Cardiac fibroblast (primary cell): ENCODE measurements at regions not wholly inside any gene's neighbourhood (a gene's known extent, or its start where the extent isn't known, plus 50 kb on each side); places are given as distances from the start of the nearest gene placed in this dataset.

Experiments
- DNase-seq, 2 donors: peaks; one replicate each; pipeline versions ENCODE4 v3.0.0 to v3.0.0-alpha.2; 2010; ENCODE audit warnings: low read depth in 2 of 2
- H3K4me3 ChIP-seq, 2 donors: replicated peaks in 1 of 2; 1 replicate in 1 of 2; 2 replicates in 1 of 2; pipeline ENCODE4 v1.5.1; 2011; ENCODE audit warnings: low read depth in 2 of 2, low read length in 2 of 2, mild to moderate bottlenecking in 2 of 2, moderate library complexity in 1 of 2
- CTCF ChIP-seq: IDR thresholded peaks from one replicate; pipeline ENCODE4 v1.5.1; 2011; ENCODE audit warnings: low read depth, mild to moderate bottlenecking, low read length, inconsistent platforms

GRCh38 chr7:130844811-130845580 lies 111.0 kb upstream of the KLF14 start:
- peak; percentile 33 to 88 for DNase-seq
- peak overlapping the region in 1 of 2 donors; percentile 6 for H3K4me3 ChIP-seq
- TF ChIP-seq CTCF = no peak

- peak overlapping the region in 1 of 2 donors; percentile 6 for H3K4me3 ChIP-seq
- peak; percentile 65 to 94 for DNase-seq
These were observed 111.6 kb upstream of the KLF14 start for GRCh38 chr7:130845581-130846085.

GRCh38 chr7:130849604-130850003 lies 115.6 kb upstream of the KLF14 start:
- no peak for TF ChIP-seq CTCF
- no peak for DNase-seq
- H3K4me3 ChIP-seq = no peak overlapping the region

More at GRCh38 chr7:130845581-130846085, 111.6 kb upstream of the KLF14 start:
- no peak for TF ChIP-seq CTCF

- TF ChIP-seq CTCF = no peak
- H3K4me3 ChIP-seq = no peak overlapping the region
- peak in 1 of 2 donors; percentile 50 for DNase-seq
These were observed 116.9 kb upstream of the KLF14 start for GRCh38 chr7:130850956-130851355.

- no peak overlapping the region for H3K4me3 ChIP-seq
- DNase-seq = peak in 1 of 2 donors; percentile 6
- TF ChIP-seq CTCF = no peak
These were observed 118.9 kb upstream of the KLF14 start for GRCh38 chr7:130852867-130853266.

GRCh38 chr7:130853503-130854279 lies 119.7 kb upstream of the KLF14 start:
- H3K4me3 ChIP-seq = no peak overlapping the region
- DNase-seq = peak in 1 of 2 donors; percentile 66
- no peak for TF ChIP-seq CTCF
